Epithelial cell of esophagus (primary cell): ENCODE measurements at regions not wholly inside any gene's neighbourhood (a gene's known extent, or its start where the extent isn't known, plus 50 kb on each side); places are given as distances from the start of the nearest gene placed in this dataset.

Experiments used
- DNase-seq: peaks from one replicate; pipeline ENCODE4 v3.0.0; 2010; ENCODE audit warnings: low read depth
- H3K4me3 ChIP-seq: 2 replicates; pipeline ENCODE4 v1.5.1; 2011; ENCODE audit warnings: mild to moderate bottlenecking, low read length, control low read depth
- CTCF ChIP-seq: IDR thresholded peaks from 2 replicates; pipeline ENCODE4 v1.5.1; 2011; ENCODE audit warnings: low read depth, mild to moderate bottlenecking, low read length, control low read depth, inconsistent platforms; ENCODE audit not compliant: insufficient read depth; ENCODE audit errors: missing control alignments

DNA sequence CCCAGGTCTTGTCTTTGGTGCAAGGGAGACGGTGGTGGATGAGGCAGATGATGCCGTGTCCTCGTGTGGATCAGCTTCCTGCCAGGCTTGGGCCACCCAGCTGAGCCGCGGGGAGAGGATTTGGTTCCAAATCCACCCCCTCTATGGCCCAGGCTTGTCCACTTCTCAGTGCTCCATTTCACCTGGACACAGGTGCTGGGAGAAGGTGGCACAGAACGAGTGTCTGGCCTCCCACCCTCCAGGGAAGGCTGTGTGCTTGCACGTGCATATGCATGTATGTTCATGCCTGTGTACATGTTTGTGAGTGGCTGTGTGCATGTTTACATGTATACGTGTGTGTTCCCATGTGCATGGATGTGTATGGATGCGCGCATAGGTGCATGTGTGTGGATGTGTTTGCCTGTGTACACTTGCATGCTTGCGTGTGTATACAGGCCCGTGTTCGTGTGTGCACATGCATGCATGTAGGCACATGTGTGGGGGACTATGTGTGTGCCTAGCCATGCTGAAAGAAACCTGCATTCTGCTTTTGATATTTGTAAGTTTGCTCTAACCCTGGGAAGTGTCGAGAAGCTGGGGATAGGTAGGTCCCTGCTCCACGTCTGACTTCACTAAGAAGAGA lies 196.3 kb downstream of the IRF8 start:
- no peak overlapping the region for H3K4me3 ChIP-seq
- DNase-seq = no peak
- TF ChIP-seq CTCF = no peak

- no peak for DNase-seq
- H3K4me3 ChIP-seq = no peak overlapping the region
- no peak for TF ChIP-seq CTCF
These were observed 197.0 kb downstream of the IRF8 start for GRCh38 chr16:86095906-86096485.

DNA sequence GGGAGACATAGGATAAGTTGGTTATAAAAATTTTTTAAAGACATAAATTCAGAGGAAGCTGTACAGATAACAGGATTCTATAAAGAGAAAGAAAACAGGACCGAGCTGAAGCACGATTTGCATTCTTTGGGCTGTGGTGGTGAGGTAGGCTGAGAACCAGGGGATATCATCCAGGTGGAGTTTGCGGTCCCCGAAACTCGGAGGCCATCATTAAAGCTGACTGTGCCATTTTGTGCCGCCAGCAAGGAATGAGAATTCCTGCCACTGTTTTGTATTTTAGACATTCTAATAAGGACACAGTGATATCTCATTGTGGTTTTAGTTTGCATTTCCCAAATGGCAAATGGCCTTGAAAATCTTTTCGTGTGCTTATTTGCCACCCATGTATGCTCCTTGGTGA lies 197.9 kb downstream of the IRF8 start:
- no peak for TF ChIP-seq CTCF
- H3K4me3 ChIP-seq = no peak overlapping the region
- DNase-seq = no peak

GRCh38 chr16:86099326-86099725 lies 200.4 kb downstream of the IRF8 start:
- no peak for DNase-seq
- TF ChIP-seq CTCF = no peak
- H3K4me3 ChIP-seq = no peak overlapping the region

- no peak overlapping the region for H3K4me3 ChIP-seq
- no peak for TF ChIP-seq CTCF
- no peak for DNase-seq
These were observed 201.5 kb downstream of the IRF8 start for GRCh38 chr16:86100205-86101136.

DNA sequence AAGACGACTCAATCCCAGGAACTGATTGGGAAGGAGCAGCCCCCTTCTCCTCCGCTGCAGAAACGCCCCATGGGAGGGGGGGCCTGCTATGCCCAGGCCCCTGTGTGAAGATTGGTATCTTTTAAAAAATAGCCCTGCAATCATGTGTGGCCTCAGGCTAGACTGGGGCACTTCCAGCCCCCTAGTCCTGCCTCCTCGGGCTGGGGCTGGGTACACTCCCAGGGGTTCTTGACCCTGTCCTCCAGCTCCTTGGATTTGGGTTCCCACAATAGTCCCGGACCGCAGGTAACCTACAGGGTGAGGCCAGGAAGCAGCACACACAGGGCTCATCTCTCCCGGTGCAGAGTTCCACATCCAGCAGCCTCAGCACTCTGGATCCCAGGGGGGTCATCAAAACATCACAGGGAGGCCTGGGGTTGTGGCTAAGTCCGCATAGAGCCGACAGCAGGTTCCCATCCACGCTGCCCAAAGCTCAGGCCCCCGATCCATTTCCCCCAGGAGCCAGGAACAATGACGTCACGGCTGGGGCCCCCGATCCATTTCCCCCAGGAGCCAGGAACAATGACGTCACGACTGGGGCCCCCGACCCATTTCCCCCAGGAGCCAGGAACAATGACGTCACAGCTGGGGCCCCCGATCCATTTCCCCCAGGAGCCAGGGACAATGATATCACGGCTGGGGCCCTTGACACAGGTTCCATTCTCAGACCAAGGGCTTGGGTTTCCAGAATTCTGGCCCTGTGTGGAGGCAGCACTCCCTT lies 202.4 kb downstream of the IRF8 start:
- TF ChIP-seq CTCF = no peak
- no peak for DNase-seq
- no peak overlapping the region for H3K4me3 ChIP-seq
